ENCODE measurements at regions not wholly inside any gene's neighbourhood (a gene's known extent, or its start where the extent isn't known, plus 50 kb on each side); places are given as distances from the start of the nearest gene placed in this dataset.

DNA sequence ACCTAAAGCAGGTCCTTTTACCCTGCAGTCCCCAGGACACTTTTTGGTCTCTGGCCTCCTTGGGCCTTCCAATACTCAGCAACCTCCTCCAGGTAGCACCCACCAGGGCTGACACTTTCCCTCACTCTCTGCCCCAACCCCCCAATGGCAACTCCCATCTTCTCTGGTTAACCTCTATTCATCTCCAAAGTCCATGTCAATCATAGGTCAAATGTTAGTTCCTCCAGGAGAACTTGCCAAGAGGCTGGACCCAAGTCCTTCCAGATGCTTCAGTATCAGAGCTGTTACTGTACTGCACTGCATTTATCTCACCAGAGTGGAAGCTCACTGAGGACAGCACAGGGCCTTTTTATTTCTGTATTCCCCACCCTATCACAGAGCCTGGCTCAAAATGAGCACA is 295.0 kb upstream of the KLF14 start:
- TF ChIP-seq POLR2A (IDR thresholded peaks at IDR 0.05), result no peak
- TF ChIP-seq, protein P1, sequence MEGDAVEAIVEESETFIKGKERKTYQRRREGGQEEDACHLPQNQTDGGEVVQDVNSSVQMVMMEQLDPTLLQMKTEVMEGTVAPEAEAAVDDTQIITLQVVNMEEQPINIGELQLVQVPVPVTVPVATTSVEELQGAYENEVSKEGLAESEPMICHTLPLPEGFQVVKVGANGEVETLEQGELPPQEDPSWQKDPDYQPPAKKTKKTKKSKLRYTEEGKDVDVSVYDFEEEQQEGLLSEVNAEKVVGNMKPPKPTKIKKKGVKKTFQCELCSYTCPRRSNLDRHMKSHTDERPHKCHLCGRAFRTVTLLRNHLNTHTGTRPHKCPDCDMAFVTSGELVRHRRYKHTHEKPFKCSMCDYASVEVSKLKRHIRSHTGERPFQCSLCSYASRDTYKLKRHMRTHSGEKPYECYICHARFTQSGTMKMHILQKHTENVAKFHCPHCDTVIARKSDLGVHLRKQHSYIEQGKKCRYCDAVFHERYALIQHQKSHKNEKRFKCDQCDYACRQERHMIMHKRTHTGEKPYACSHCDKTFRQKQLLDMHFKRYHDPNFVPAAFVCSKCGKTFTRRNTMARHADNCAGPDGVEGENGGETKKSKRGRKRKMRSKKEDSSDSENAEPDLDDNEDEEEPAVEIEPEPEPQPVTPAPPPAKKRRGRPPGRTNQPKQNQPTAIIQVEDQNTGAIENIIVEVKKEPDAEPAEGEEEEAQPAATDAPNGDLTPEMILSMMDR (IDR thresholded peaks at IDR 0.05 in 4 of 5, conservative IDR thresholded peaks at IDR 0.05 in 1 of 5), result no peak

Data from gastrocnemius medialis (tissue), 4 donors.